Testis (tissue), 2 donors: ENCODE measurements at regions not wholly inside any gene's neighbourhood (a gene's known extent, or its start where the extent isn't known, plus 50 kb on each side); places are given as distances from the start of the nearest gene placed in this dataset.
A peak's percentile ranks its signal among the peaks of the same experiment; 100 is the strongest.
"Not testable (repeated sequence)": the region's sequence is repeated elsewhere in the genome, so short reads cannot be mapped to it uniquely, and the experiment has no call there.

Source experiments
- DNase-seq: peaks from one replicate; pipeline ENCODE4 v3.0.0-alpha.2; 2019
- H3K27ac ChIP-seq, 2 donors: fragments of 200-600 bp; sonication (generic); one replicate each; pipeline ENCODE4 v1.5.1; 2019
- H3K27me3 ChIP-seq: fragments of 200-600 bp; sonication (generic); one replicate; pipeline ENCODE4 v1.5.1; 2019
- H3K36me3 ChIP-seq: fragments of 200-600 bp; sonication (generic); one replicate; pipeline ENCODE4 v1.5.1; 2017; ENCODE audit warnings: low read depth; ENCODE audit errors: missing control alignments
- H3K4me1 ChIP-seq: fragments of 200-600 bp; sonication (generic); one replicate; pipeline ENCODE4 v1.5.1; 2019
- H3K4me3 ChIP-seq, 2 donors: fragments of 200-600 bp; sonication (generic); one replicate each; pipeline ENCODE4 v1.5.1; 2017 to 2019
- H3K9me3 ChIP-seq: fragments of 200-600 bp; sonication (generic); one replicate; pipeline ENCODE4 v1.5.1; 2017
- CTCF ChIP-seq, 3 experiments: fragments of 450-650 bp in 2 of 3; fragments of 200-600 bp in 1 of 3; sonication (generic) in 1 of 3; IDR thresholded peaks; one replicate each; pipeline ENCODE4 v1.5.1; 2016 to 2019; ENCODE audit warnings: antibody characterized with exemption in 3 of 3, mild to moderate bottlenecking in 2 of 3, moderate library complexity in 1 of 3
- POLR2A ChIP-seq: fragments of 450-650 bp; IDR thresholded peaks from one replicate; pipeline ENCODE4 v1.6.1; 2017; ENCODE audit warnings: antibody characterized with exemption, mild to moderate bottlenecking, moderate library complexity
- WGBS, 2 donors: methylation state at CpG; one replicate each; pipeline ENCODE4 v1.1.5; 2018; 5-methylcytosine and 5-hydroxymethylcytosine counted together
- intact Hi-C: fragments of 100-400 bp; cut with DNase I; formaldehyde crosslinking; loops from one replicate; pipeline ENCODE4 v1.15.1; 2023; ENCODE audit warnings: low total_unique reads

GRCh38 chr5:34467436-34467835 lies 188.7 kb upstream of the RAI14 start:
- TF ChIP-seq POLR2A = no peak
- no peak for TF ChIP-seq CTCF (IDR thresholded peaks at IDR 0.05)
- Histone ChIP-seq H3K36me3 (no peaks in the 10 kb centered on the region), H3K9me3 (no peaks in the 10 kb centered on the region), H3K4me1 (no peaks in the 10 kb centered on the region), H3K27me3 (no peaks in the 10 kb centered on the region), H3K27ac (no peak overlapping the region), H3K4me3 (no peak overlapping the region)
- intact Hi-C loops = no loop called here
- WGBS, 2 donors = 82 to 85% methylated on average over 8 of the region's 8 CpGs
- no peak for DNase-seq

GRCh38 chr5:34467984-34468383 lies 188.1 kb upstream of the RAI14 start:
- intact Hi-C loops = not testable (repeated sequence)
- WGBS, 2 donors = 41 to 54% methylated on average over 3 of the region's 3 CpGs

GRCh38 chr5:34469971-34470370 lies 186.2 kb upstream of the RAI14 start:
- no peak overlapping the region for H3K4me3 ChIP-seq
- no peaks in the 10 kb centered on the region for H3K4me1 ChIP-seq
- TF ChIP-seq CTCF (IDR thresholded peaks at IDR 0.05) (no peak), POLR2A (no peak)
- 86 to 94% methylated on average over 3 of the region's 3 CpGs for WGBS, 2 donors
- intact Hi-C loops = no loop called here
- no peaks in the 10 kb centered on the region for H3K27me3 ChIP-seq
- no peaks in the 10 kb centered on the region for H3K9me3 ChIP-seq
- no peaks in the 10 kb centered on the region for H3K36me3 ChIP-seq
- H3K27ac ChIP-seq = no peak overlapping the region
- DNase-seq = no peak

More at GRCh38 chr5:34467984-34468383, 188.1 kb upstream of the RAI14 start:
- H3K27me3 ChIP-seq, H3K4me3 ChIP-seq, H3K36me3 ChIP-seq, DNase-seq, H3K4me1 ChIP-seq, H3K9me3 ChIP-seq, H3K27ac ChIP-seq: not testable (repeated sequence)

- DNase-seq = peak; percentile 43
- TF ChIP-seq POLR2A (no peak), CTCF (IDR thresholded peaks at IDR 0.05) (peak; percentile 87 to 96 (median 95))
- no peak overlapping the region for H3K27ac ChIP-seq
- no peaks in the 10 kb centered on the region for H3K36me3 ChIP-seq
- H3K27me3 ChIP-seq = no peaks in the 10 kb centered on the region
- intact Hi-C loops = loop anchor here (5.0 kb wide), 1 partner anchor 428 kb away; no protein-coding TSS in a partner anchor
- 11 to 19% methylated on average over 4 of the region's 4 CpGs for WGBS, 2 donors
- H3K4me1 ChIP-seq = no peaks in the 10 kb centered on the region
- no peak overlapping the region for H3K4me3 ChIP-seq
- no peaks in the 10 kb centered on the region for H3K9me3 ChIP-seq
These were observed 181.5 kb upstream of the RAI14 start for GRCh38 chr5:34474573-34475021.

- Histone ChIP-seq H3K36me3 (no peaks in the 10 kb centered on the region), H3K4me1 (no peaks in the 10 kb centered on the region), H3K4me3 (no peak overlapping the region), H3K9me3 (no peaks in the 10 kb centered on the region), H3K27me3 (no peaks in the 10 kb centered on the region), H3K27ac (no peak overlapping the region)
- intact Hi-C loops = loop anchor here (5.0 kb wide), 1 partner anchor 427 kb away; no protein-coding TSS in a partner anchor
- WGBS, 2 donors = 67 to 71% methylated on average over 13 of the region's 13 CpGs
- DNase-seq = no peak
- TF ChIP-seq POLR2A (no peak), CTCF (IDR thresholded peaks at IDR 0.05) (no peak)
These were observed 180.7 kb upstream of the RAI14 start for GRCh38 chr5:34475249-34475966.
